GM18861 (cell line): ENCODE measurements at regions not wholly inside any gene's neighbourhood (a gene's known extent, or its start where the extent isn't known, plus 50 kb on each side); places are given as distances from the start of the nearest gene placed in this dataset.

Source experiments
- ATAC-seq: cut with Tn5 transposase; IDR thresholded peaks from one replicate; pipeline ENCODE4 v1.9.1; 2021; ENCODE audit not compliant: unreplicated experiment

DNA sequence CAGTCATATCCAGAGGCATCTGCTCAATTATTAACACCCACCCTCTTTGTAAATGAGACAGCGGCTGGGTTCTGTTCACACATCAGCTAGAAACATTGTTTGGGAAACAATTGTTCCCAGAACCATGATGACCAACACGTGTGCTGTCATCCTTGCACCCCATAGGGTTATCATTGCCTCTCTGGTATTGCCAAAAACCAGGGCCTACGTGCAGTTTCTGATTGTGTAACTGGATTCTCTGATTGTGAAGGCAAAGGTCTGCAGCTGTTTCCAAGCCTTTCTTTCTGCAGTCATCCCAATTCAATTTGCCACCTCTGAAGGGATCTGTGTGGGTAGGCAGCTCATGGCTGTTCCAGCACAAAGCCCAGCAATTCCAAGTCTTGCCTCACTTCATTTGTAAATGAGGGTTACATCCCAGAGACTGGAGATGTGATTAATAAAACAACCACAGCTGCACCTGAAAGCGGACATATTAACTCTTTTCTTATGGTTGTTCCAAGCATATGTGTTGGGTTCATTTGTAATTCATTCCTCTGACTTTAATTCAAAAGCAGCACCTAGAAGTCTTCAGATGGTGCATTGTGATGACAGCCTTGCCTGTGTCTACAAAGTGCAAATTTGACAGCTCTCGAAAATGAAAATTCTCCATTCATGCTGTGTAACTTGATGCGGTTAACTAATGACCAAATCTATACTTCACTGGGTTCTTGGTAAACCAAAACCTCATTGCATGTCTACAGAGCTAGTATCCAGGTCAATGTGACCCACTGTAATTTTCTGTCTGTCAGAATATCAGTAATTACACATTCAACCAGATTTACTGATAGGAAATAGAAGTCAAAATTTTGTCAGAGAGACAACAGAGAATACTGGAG lies 66.6 kb downstream of the YIPF5 start:
- ATAC-seq, result no peak

DNA sequence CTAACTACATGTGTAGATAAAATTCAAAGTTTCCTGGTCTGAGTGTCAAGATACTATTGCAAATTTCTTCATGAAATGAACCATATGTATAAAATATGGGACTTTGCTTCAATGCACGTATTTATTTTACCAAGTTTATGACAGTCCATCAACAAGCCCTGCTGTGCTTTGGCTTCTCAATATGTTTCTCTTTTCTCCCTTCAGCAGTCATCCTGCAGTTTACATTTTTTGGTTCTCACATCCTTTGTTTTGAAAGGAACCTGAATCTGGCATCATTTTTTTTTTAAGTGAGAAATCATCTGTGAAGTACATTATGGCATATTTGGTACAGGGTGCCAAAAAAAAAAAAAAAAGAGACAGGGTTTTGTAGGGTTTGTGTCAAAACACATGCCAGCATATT lies 65.1 kb downstream of the YIPF5 start:
- no peak for ATAC-seq

DNA sequence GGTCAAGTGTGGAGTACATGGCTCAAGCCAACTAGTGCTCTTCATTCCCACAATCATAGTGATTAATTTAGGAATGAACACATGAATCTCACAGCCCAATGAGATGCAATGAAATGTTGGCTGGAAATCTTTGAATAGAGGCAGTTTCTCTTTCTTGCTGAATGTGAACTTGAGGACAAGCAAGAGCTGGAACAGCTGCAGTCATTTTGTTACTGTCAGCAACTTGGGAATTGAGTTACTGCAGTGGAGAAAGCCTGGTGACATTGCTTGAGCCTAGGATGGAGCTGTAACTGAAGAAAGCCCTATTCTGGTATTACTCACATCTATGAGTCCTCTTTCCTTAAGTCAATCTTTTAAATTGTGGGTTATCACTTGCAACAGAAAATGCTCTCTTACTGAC lies 62.3 kb downstream of the YIPF5 start:
- ATAC-seq, result no peak
